ENCODE measurements at regions not wholly inside any gene's neighbourhood (a gene's known extent, or its start where the extent isn't known, plus 50 kb on each side); places are given as distances from the start of the nearest gene placed in this dataset.
A peak's percentile ranks its signal among the peaks of the same experiment; 100 is the strongest.

DNA sequence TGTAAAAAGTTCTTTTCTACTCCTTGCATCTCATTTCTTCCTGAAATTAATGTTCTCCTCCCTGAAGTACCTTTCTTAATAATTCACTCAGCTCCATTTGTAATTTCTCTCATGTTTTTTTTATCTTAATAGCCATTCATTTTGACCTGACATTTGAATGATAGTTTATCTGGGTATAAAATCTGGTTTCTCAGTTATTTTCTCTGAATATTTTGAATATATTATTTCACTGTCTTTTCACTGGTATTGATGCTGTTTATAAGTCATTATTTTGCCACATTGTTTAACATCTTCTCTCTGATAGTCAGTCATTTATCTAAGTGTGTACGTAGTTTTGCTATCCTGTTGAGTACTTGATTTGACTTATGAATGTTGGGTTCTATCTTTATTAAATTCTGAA, 68.8 kb upstream of the ARHGAP18 start:
- no peak for DNase-seq

DNA sequence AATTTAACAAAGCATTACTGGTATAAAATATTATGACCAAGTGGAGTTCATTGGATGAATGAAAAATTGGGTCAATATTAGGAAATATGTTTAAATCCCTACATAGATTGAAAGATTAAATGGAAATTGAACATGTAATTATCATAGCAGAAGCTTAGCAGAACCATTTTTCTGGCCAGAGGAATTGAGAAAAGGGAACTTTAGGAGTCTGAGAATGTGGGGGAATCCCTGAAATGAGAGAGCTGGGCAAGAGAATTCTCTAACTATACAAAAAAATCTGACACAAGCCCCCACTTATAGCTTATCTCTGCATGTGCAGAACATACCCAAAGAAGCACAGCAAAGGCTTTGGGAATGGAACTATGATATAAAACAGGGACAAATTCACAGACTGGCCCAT, 67.4 kb upstream of the ARHGAP18 start:
- no peak for DNase-seq

DNA sequence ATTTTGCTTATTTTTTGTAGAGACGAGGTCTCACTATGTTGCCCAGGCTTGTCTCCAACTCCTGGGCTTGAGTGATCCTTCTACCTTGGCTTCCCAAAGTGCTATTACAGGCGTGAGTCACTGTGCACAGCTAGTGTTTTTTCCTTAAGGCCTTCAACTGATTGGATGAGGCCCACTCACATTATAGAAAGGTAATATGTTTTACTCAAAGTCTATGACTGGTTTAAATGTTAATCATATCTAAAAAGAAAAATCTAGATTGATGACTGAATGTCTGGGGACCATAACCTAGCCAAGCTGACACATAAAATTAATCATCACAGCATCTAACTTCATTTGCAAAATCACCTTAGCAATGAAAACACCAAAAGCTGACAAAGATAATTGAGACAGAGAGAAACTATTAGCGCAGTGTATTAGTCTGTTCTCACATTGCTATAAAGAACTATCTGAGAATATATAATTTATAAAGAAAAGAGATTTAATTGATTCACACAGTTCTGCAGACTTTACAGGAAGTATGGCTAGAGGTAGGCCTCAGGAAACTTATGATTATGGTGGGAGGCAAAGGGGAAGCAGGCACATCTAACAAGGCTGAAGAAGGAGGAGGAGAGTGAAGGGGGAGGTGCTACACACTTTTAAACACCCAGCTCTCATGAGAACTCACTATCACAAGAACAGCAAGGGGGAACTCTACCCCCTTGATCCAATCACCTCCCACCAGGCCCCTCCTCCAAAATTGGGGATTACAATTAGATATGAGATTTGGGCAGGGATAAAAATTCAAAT, 66.8 kb upstream of the ARHGAP18 start:
- DNase-seq, result no peak

DNA sequence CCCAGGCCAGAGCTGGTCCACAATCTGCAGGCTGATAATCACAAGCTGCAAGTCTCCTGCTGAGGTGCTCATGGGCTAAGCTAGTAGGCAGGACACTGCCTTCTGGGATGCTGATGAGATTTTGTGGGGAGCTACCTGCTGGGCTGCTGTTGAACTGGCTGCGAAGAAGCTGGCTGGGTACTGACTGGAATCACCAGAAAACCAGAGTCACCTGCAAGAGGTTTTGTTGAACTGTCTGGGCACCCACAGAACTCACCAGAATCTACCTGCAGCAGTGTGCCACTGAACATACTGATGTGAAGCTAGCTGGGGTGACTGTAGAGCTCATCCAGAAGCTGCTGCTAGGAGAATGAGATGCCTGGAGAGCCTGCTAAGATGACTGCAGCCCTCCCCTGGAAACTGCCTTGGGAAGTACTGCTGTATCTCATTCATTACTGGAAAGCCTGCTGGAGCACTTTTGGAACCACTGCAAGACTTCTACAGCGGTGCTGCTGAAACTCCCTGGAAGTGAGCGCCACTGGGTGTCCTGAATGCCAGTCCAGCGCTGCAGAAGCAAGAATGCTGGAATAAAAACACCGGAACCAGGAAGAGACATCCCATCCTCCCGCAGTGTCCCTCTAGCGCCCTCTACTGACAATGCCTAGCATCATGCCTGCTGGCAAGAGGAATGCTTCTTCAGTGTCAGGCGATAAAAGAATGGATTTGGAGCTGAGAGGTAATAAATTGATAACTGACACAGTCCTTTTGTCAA, 64.9 kb upstream of the ARHGAP18 start:
- DNase-seq, result peak; percentile 40

DNA sequence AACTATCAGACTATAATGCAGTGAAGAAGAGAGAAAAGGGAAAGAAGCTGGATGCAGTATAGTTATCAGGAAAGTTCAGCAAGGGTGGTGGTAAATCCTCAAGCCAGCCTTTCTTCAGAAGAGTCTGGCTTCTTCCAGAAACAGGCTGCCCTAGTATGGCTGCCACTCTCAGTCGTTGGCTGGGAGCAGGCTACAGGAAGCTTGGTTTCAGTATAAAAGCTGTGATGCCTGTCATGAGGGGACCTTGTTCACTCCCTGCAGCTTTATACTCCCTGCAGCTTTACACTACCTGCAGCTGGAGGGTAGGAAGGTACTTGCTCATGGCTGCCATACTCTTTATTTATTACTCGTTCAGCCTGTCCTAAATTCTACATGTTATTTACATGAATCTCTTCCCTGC, 63.3 kb upstream of the ARHGAP18 start:
- DNase-seq, result no peak

DNA sequence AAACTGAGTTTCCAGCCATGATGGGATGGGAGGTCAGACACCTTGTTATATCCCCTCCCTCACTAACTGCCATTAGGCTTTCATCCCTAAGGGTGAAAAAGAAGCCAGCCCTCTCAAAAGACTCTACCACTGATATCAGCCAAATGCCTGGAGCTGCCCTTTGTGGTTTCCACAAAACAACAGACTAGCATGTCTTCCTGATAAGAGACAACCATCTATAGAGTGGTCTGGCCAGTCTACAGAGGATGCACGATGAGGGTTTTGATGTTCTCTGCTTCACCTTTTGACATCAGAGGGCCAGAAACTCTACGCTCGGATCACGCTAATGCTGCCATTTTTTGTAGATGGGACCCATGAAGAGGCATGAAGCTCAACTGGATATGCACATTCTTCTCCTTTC, 61.7 kb upstream of the ARHGAP18 start:
- no peak for DNase-seq

DNA sequence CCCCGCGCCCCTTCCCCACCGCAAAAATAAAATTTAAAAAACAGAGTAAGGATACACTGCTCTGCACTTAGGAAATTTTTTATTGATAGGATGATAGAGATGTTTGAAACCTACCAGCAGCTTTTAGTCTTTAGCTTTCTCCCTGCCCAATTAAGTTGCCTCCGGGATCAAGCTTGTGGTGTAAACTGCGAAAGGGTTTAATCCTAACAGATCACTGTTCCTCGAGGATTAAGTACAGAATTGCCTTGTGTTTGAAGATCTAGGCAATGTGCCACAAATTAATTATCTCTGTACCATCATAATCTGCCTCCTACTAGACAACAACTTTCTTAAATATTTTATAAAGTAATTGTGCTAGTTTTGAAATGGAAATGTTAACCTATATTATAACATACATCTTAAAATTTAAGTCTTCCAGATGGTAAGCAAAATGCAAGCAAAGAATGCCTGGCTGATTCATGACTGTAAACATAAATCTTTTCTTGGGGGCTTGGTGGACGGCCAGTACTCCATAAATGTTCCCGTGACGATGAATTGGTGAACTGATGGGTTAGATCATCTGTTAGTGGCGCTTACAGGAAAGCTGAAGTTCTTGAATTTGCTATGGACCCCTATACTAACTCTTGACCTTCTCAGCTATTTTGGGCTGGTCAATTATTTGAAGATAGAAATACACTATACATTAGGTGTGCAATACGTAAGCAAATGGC, 58.0 kb upstream of the ARHGAP18 start:
- no peak for DNase-seq

DNA sequence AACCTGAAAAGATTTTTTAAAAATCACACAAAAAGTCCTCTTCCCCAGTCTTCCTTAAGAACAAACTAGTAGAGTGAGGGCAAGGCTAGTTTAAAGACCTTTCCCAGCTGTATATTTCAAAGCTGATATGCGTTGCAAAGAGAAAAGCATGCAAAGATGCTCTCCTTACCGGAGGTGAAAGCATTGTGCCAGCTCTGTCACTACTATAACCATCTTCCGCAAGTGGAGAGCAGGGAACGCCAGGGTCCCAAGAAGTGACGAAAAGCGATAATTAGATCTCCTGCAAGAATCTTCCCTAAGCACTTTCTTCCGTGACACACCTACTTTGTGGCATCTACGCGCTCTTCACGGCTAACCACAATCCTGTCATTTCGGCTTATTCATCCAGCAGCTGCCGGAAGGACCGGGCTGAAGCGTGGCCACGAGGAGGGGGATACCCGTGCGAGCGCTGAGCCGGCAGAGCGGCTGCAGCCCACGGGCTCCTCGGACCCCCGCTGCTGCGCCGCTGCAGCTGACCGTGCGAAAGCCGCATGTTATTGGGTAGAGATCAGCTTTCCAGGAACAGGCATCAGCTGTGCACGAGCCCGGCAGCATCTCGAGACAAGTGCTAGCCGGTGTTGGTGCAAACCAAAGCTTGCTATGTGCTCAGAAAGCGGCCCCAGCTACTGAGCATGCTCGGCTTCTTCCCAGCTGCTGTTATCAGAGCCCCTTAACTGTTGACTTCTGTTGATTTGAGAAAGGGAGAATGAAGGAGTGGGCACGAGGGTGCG, 57.2 kb upstream of the ARHGAP18 start:
- peak; percentile 36 for DNase-seq

DNA sequence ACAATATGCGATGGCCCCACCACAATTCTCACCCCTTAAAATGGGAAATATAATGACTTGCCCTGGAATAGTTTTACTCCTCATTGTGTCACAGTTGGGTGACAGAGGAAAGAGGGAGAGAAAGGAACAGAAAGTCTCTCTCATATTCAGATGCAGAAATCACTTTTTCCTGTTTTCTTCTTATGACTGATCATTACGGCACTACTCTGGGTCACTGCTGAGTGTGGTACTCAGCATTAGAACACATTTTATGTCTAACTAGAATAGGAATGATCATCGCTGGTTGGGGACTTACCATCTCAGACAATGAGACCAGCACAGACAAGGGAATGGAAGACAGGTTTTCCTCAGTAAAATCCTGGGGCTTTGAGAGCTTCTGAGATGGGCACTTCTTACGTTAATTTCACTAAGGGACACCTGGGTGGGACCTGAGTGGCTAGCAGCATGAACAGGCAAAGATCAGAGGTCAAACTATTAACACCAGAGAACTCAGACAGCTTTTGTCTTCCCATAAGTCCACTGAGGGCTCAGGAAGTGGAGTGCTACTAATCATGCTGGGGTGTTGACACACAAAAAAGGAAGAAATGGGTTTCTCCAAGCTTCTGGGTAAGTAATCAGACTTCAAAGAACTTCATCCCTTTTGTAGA, 54.9 kb upstream of the ARHGAP18 start:
- DNase-seq, result no peak

DNA sequence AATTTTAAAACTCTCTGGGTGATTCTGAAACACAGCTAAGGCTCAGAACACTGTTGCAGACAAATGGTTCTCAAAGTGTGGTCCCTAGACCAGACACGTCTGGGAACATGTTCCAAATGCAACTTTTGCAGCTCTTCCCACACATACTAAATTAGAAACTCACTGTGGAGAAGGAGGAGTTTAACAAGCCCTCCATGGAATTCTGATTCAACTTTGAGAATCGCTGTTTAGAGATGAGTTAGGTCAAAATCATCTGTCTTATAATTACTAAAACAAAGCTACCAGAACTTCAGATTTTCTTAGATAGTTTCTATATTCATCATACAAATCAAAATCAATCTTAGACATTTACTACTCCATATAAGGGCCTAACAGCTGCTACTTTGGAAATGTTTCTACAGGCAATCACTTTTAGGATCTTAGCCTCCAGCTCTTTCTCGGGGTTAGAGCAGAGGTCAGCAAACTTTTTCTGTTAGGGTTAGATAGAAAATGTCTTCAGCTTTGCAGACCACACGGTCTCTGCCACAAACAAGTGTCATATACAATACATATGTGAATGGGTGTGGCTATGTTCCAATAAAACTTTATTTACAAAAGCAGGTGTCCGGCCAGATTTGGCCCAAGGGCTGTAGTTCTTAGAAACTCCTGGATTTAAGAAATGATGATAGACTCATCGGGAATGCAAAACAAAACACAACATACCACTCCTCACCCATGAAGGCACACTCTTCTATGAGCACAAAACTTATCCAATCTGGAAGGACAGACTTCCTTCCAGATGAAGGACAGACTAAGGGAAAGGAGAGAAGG, 50.0 kb upstream of the ARHGAP18 start:
- no peak for DNase-seq

Measured in T-helper 9 cell (primary cell).